ENCODE measurements at regions not wholly inside any gene's neighbourhood (a gene's known extent, or its start where the extent isn't known, plus 50 kb on each side); places are given as distances from the start of the nearest gene placed in this dataset.
"Not testable (repeated sequence)": the region's sequence is repeated elsewhere in the genome, so short reads cannot be mapped to it uniquely, and the experiment has no call there.

DNA sequence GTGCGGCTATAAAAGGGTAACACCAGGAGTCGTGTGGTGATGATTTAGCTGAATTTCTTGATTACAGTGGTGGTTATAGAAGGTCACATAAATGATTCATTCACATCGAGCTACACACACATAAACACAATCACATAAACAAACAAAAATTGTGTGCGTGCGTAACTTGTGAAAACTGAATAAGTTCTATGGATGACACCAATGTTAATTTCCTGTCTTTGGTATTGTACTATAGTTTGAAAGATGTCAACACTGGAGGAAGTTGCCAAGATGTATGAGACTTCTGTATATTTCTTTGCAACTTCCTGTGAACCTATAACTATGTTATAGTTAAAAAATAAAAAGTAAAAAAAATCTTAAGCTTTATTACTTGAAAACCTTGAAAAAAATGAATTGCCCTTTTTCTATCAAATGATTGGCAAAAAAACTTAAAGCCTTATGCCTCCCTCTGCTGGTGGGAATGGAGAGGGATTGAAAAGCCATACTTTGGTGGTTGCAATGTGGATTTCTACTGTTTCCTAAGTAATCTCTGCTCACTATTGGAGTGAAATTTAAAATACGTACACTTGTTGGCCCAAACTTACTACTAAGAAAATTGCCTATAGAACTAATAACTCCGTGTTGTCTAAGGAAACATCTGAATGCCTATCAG lies 227.7 kb downstream of the RPIA start:
- Mint-ChIP-seq H3K36me3 (no peaks in the 10 kb centered on the region), H3K9me3 (peaks cover 24% of the 10 kb centered on the region), H3K4me3 (no peak overlapping the region), H3K4me1 (no peaks in the 10 kb centered on the region), H3K27ac (no peak overlapping the region), H3K27me3 (ENCODE audit: low read depth) (no peaks in the 10 kb centered on the region; the same call in 1 of the 2 replicates)
- no peak for TF ChIP-seq SMAD3 (CRISPR knock-in tag; IDR thresholded peaks at IDR 0.05; ENCODE audit: borderline replicate concordance)
- TF ChIP-seq MYBL2 (CRISPR knock-in tag; IDR thresholded peaks at IDR 0.05): no peak
- TF ChIP-seq, protein P1, sequence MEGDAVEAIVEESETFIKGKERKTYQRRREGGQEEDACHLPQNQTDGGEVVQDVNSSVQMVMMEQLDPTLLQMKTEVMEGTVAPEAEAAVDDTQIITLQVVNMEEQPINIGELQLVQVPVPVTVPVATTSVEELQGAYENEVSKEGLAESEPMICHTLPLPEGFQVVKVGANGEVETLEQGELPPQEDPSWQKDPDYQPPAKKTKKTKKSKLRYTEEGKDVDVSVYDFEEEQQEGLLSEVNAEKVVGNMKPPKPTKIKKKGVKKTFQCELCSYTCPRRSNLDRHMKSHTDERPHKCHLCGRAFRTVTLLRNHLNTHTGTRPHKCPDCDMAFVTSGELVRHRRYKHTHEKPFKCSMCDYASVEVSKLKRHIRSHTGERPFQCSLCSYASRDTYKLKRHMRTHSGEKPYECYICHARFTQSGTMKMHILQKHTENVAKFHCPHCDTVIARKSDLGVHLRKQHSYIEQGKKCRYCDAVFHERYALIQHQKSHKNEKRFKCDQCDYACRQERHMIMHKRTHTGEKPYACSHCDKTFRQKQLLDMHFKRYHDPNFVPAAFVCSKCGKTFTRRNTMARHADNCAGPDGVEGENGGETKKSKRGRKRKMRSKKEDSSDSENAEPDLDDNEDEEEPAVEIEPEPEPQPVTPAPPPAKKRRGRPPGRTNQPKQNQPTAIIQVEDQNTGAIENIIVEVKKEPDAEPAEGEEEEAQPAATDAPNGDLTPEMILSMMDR (IDR thresholded peaks at IDR 0.05): no peak
- TF ChIP-seq FOXP1 (CRISPR knock-in tag; IDR thresholded peaks at IDR 0.05; ENCODE audit: borderline replicate concordance): no peak
- TF ChIP-seq ATF1 (CRISPR knock-in tag; IDR thresholded peaks at IDR 0.05): no peak
- TF ChIP-seq FOXJ3 (CRISPR knock-in tag; IDR thresholded peaks at IDR 0.05; ENCODE audit: borderline replicate concordance): no peak
- TF ChIP-seq RORB (CRISPR knock-in tag; IDR thresholded peaks at IDR 0.05): no peak
- TF ChIP-seq, protein P2, sequence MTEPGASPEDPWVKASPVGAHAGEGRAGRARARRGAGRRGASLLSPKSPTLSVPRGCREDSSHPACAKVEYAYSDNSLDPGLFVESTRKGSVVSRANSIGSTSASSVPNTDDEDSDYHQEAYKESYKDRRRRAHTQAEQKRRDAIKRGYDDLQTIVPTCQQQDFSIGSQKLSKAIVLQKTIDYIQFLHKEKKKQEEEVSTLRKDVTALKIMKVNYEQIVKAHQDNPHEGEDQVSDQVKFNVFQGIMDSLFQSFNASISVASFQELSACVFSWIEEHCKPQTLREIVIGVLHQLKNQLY (CRISPR knock-in tag; IDR thresholded peaks at IDR 0.05): no peak
- TF ChIP-seq ZNF232 (CRISPR knock-in tag; IDR thresholded peaks at IDR 0.05): no peak
- TF ChIP-seq, protein P3, sequence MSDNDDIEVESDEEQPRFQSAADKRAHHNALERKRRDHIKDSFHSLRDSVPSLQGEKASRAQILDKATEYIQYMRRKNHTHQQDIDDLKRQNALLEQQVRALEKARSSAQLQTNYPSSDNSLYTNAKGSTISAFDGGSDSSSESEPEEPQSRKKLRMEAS (CRISPR knock-in tag; IDR thresholded peaks at IDR 0.05): no peak
- TF ChIP-seq, protein P4, sequence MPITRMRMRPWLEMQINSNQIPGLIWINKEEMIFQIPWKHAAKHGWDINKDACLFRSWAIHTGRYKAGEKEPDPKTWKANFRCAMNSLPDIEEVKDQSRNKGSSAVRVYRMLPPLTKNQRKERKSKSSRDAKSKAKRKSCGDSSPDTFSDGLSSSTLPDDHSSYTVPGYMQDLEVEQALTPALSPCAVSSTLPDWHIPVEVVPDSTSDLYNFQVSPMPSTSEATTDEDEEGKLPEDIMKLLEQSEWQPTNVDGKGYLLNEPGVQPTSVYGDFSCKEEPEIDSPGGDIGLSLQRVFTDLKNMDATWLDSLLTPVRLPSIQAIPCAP (CRISPR knock-in tag; IDR thresholded peaks at IDR 0.05): no peak
- TF ChIP-seq, protein P5, sequence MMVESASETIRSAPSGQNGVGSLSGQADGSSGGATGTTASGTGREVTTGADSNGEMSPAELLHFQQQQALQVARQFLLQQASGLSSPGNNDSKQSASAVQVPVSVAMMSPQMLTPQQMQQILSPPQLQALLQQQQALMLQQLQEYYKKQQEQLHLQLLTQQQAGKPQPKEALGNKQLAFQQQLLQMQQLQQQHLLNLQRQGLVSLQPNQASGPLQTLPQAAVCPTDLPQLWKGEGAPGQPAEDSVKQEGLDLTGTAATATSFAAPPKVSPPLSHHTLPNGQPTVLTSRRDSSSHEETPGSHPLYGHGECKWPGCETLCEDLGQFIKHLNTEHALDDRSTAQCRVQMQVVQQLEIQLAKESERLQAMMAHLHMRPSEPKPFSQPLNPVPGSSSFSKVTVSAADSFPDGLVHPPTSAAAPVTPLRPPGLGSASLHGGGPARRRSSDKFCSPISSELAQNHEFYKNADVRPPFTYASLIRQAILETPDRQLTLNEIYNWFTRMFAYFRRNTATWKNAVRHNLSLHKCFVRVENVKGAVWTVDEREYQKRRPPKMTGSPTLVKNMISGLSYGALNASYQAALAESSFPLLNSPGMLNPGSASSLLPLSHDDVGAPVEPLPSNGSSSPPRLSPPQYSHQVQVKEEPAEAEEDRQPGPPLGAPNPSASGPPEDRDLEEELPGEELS (CRISPR knock-in tag; IDR thresholded peaks at IDR 0.05): no peak
- TF ChIP-seq, protein P6, sequence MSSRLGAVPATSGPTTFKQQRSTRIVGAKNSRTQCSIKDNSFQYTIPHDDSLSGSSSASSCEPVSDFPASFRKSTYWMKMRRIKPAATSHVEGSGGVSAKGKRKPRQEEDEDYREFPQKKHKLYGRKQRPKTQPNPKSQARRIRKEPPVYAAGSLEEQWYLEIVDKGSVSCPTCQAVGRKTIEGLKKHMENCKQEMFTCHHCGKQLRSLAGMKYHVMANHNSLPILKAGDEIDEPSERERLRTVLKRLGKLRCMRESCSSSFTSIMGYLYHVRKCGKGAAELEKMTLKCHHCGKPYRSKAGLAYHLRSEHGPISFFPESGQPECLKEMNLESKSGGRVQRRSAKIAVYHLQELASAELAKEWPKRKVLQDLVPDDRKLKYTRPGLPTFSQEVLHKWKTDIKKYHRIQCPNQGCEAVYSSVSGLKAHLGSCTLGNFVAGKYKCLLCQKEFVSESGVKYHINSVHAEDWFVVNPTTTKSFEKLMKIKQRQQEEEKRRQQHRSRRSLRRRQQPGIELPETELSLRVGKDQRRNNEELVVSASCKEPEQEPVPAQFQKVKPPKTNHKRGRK (CRISPR knock-in tag; IDR thresholded peaks at IDR 0.05; ENCODE audit: borderline replicate concordance): no peak
- POLR2A ChIA-PET: no interaction called here
- ATAC-seq (no peak), DNase-seq (ENCODE audit: low spot score) (no peak)
- CTCF ChIA-PET: interaction anchor here (0.7 to 1.6 kb wide), 7 partner anchors 9 to 48 kb away, joined by 3 to 8 read pairs (median 4); no protein-coding TSS in a partner anchor

DNA sequence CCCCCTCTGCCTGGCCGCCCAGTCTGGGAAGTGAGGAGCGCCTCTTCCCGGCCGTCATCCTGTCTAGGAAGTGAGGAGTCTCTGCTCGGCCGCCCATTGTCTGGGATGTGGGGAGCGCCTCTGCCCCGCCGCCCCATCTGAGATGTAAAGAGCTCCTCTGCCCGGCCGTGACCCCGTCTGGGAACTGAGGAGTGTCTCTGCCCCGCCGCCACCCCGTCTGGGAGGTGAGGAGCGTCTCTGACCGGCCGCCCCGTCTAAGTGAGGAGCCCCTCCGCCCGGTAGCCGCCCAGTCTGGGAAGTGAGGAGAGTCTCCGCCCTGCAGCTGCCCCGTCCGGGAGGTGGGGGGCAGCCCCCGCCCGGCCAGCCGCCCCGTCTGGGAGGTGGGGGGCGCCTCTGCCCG lies 228.9 kb downstream of the RPIA start:
- H3K27ac Mint-ChIP-seq; DNase-seq (ENCODE audit: low spot score); H3K4me1 Mint-ChIP-seq; H3K36me3 Mint-ChIP-seq; ATAC-seq; POLR2A ChIA-PET; H3K27me3 Mint-ChIP-seq (ENCODE audit: low read depth); H3K4me3 Mint-ChIP-seq: not testable (repeated sequence)
- CTCF ChIA-PET: interaction anchor here (1.2 to 1.5 kb wide), 2 partner anchors 40 to 89 kb away, joined by 3 to 4 read pairs; no protein-coding TSS in a partner anchor
- H3K9me3 Mint-ChIP-seq: peaks cover 34% of the 10 kb centered on the region

DNA sequence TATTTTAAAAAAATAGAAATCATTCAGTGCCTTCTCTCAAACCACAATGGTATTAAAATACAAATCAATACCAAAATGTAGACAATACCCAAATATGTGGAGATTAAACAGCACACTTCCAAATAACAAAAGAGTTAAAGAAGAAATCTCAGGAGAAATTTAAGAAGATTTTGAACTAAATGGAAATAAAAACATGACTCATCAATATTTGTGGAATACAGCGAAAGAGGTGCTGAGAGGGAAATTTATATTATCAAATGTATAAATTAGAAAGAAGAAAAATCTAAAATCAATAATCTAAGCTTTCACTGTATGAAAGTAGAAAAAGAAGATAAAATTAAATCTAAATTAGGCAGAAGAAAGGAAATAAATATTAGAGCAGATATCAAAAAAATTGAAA lies 233.1 kb downstream of the RPIA start:
- H3K27me3 Mint-ChIP-seq (ENCODE audit: low read depth): no peaks in the 10 kb centered on the region; the same call in 1 of the 2 replicates
- no peaks in the 10 kb centered on the region for H3K4me1 Mint-ChIP-seq
- no peak overlapping the region for H3K27ac Mint-ChIP-seq
- DNase-seq (ENCODE audit: low spot score): no peak
- no peaks in the 10 kb centered on the region for H3K36me3 Mint-ChIP-seq
- ChIA-PET POLR2A (no interaction called here), CTCF (interaction anchor here (1.9 to 2.1 kb wide), 2 partner anchors 17 to 21 kb away, joined by 5 read pairs; no protein-coding TSS in a partner anchor)
- no peak overlapping the region for H3K4me3 Mint-ChIP-seq
- peaks cover 39% of the 10 kb centered on the region for H3K9me3 Mint-ChIP-seq
- no peak for ATAC-seq
- TF ChIP-seq, protein P3 (CRISPR knock-in tag; IDR thresholded peaks at IDR 0.05): no peak
- TF ChIP-seq ZBTB21 (CRISPR knock-in tag; IDR thresholded peaks at IDR 0.05; ENCODE audit: borderline replicate concordance) (no peak), GRHL2 (CRISPR knock-in tag; IDR thresholded peaks at IDR 0.05; ENCODE audit: insufficient replicate concordance, severe bottlenecking) (no peak), MXD4 (CRISPR knock-in tag; IDR thresholded peaks at IDR 0.05; ENCODE audit: borderline replicate concordance) (no peak), TEAD1 (CRISPR knock-in tag; IDR thresholded peaks at IDR 0.05) (no peak)
- TF ChIP-seq, protein P7, sequence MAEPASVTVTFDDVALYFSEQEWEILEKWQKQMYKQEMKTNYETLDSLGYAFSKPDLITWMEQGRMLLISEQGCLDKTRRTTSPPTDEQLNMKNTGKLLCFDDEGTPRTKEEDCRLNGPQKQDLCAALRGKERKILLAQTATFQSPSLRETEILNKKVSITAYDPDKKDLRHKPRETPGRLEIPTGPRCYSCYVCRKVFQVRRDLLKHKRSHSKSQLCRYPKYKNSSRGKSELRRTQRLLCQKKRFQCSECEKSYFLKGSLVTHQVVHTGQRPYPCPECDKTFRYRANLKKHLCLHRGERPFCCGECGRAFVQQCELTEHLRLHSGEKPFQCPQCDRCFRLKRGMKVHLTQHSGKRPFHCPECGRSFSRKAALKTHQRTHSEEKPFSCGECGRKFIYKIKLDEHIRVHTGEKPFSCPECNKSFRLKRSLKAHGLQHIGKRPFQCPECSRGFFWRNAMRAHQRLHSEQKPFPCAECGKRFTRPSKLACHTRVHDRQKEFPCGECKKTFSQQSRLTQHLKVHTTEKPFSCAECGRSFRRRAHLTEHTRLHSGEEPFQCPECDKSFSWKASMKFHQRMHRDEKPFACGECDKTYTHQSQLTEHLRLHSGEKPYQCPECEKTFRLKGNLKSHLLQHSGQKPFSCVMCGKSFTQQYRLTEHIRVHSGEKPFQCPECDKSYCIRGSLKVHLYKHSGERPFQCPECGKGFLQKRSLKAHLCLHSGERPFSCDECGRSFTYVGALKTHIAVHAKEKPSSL (CRISPR knock-in tag; conservative IDR thresholded peaks at IDR 0.05): no peak
